Epithelial cell of esophagus (primary cell): ENCODE measurements at regions not wholly inside any gene's neighbourhood (a gene's known extent, or its start where the extent isn't known, plus 50 kb on each side); places are given as distances from the start of the nearest gene placed in this dataset.

Experiments
- DNase-seq: peaks from one replicate; pipeline ENCODE4 v3.0.0; 2010; ENCODE audit warnings: low read depth
- H3K4me3 ChIP-seq: 2 replicates; pipeline ENCODE4 v1.5.1; 2011; ENCODE audit warnings: mild to moderate bottlenecking, low read length, control low read depth
- TF ChIP-seq, protein P1 (sequence below): IDR thresholded peaks from 2 replicates; pipeline ENCODE4 v1.5.1; 2011; ENCODE audit warnings: low read depth, mild to moderate bottlenecking, low read length, control low read depth, inconsistent platforms; ENCODE audit not compliant: insufficient read depth; ENCODE audit errors: missing control alignments

DNA sequence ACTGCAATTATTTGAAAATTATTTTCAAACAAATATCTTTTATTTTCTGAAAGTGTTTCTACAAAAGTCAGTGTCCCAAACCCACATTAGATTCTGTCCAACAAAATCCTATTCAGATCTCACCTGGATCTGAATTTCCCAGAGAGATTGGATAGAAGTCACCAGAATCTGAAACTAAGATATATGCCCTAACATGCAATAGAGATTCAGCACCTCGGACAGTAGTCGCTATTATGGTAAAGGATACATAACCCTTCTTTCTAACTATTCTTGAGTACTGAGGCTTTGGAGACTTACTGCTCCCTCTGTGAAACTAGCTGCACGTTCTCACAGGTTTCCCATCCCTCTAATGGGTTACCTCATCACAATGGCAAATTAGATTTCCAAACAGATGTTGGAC lies 151.4 kb downstream of the ID4 start:
- peak; percentile 60 for DNase-seq
- TF ChIP-seq, protein P1, sequence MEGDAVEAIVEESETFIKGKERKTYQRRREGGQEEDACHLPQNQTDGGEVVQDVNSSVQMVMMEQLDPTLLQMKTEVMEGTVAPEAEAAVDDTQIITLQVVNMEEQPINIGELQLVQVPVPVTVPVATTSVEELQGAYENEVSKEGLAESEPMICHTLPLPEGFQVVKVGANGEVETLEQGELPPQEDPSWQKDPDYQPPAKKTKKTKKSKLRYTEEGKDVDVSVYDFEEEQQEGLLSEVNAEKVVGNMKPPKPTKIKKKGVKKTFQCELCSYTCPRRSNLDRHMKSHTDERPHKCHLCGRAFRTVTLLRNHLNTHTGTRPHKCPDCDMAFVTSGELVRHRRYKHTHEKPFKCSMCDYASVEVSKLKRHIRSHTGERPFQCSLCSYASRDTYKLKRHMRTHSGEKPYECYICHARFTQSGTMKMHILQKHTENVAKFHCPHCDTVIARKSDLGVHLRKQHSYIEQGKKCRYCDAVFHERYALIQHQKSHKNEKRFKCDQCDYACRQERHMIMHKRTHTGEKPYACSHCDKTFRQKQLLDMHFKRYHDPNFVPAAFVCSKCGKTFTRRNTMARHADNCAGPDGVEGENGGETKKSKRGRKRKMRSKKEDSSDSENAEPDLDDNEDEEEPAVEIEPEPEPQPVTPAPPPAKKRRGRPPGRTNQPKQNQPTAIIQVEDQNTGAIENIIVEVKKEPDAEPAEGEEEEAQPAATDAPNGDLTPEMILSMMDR: no peak
- no peak overlapping the region for H3K4me3 ChIP-seq

DNA sequence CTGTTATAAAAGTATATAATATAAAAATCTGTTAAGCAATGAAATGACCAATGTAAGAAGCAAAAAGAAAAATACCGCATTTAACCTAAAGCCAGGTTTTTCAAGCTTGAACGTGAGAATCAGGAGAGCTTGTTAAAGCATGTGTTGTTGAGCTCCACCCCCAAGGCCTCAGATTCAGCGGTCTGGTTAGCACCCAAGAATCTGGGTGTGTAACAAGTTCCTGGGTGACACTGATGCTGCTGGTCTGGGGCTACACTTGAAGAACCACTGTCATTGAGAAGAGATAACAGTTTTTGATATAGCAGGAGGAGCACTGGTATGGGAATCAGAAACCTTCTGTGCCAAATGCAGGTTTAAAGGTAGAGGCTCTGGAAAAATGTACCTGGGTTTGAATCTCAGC lies 154.0 kb downstream of the ID4 start:
- DNase-seq: peak; percentile 16
- no peak overlapping the region for H3K4me3 ChIP-seq
- TF ChIP-seq, protein P1: no peak

DNA sequence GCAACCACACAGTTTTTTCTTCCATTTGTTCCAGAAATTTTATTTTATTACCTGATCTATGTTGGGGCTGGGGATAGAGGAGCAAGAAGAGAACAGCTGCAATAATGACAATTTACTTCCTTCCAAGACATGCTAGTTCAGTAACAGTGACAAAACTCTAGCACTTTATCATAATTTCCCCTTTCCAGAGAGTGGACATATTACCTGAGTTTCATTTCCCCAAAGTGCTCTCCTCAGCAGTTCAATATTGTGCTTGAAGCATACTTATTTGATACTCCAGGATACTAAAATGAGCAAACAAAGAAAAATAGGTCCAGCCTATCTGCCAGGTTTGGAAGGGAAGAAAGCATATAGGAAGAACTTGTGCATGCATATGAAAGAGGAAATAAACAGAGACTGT lies 157.7 kb downstream of the ID4 start:
- H3K4me3 ChIP-seq: no peak overlapping the region
- DNase-seq: no peak

DNA sequence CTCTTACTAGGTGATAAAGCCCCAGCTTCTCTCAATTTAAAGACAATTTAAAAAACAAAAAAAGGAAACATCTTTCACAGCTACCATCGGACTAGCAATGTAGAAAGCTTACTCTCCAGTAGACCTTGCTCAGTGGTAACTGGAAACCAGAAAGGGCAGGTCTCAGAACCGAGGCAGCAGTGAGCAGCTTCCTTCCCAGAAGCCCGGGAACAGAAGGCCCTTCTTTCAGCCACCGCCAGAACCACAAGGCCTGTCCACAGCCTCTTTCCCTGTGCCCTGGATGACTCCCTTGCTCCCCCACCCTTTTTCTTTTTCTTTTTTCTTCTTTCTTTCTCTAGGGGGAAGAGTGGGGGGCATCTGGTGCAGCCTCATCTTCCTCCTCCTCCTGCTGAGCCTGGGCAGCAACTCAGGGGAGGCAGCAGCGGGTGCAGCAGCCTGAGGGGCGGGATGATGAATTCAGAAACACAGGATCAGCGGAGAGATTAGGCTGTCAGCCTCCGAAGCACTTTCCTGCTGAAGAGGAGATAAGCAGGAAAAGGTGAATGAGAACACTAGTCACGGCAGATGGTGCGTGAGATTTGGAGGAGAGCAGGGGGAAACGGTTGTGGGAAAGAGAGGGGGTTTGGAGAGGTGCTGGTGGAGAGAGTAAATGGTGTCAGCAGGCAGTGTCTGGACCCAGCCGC lies 158.5 kb downstream of the ID4 start:
- TF ChIP-seq, protein P1: no peak
- no peak for DNase-seq
- no peak overlapping the region for H3K4me3 ChIP-seq

More for the DNA sequence above, 157.7 kb downstream of the ID4 start:
- TF ChIP-seq, protein P1: no peak

DNA sequence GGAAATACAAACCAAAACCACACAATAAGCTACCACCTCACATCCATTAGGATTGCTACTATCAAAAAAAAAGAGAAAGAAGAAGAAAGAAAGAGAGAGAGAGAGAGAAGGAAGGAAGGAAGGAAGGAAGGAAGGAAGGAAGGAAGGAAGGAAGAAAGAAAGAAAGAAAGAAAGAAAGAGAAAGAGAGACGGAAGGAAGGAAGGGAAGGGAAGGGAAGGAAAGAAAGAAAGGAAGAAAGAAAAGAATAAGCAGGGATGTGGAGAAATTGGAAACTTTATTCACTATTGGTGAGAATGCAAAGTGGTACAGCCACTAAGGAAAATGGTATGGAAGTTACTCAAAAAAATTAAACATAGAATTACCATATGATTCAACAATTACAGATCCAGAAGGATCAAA lies 159.9 kb downstream of the ID4 start:
- TF ChIP-seq, protein P1: no peak
- no peak overlapping the region for H3K4me3 ChIP-seq
- DNase-seq: no peak

DNA sequence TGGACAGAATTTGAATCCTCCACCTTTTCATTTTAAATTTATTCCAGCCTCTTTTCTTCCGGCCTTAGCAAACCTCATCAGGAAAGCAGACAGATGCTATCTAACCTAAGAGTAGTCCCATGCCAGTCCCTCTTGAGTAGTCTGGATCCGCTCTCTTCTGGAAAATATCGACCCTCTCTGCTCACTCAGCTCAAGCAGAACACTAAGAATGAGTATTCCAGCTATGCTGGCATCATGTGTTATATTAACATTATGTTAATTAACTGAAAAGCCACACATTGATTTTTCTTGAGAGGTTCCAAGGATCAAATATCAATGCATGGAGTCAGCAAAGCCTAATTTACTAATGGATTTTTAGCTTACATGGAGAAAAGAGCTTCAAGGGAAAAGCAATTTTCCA lies 161.4 kb downstream of the ID4 start:
- no peak for DNase-seq
- no peak overlapping the region for H3K4me3 ChIP-seq
- TF ChIP-seq, protein P1: no peak

DNA sequence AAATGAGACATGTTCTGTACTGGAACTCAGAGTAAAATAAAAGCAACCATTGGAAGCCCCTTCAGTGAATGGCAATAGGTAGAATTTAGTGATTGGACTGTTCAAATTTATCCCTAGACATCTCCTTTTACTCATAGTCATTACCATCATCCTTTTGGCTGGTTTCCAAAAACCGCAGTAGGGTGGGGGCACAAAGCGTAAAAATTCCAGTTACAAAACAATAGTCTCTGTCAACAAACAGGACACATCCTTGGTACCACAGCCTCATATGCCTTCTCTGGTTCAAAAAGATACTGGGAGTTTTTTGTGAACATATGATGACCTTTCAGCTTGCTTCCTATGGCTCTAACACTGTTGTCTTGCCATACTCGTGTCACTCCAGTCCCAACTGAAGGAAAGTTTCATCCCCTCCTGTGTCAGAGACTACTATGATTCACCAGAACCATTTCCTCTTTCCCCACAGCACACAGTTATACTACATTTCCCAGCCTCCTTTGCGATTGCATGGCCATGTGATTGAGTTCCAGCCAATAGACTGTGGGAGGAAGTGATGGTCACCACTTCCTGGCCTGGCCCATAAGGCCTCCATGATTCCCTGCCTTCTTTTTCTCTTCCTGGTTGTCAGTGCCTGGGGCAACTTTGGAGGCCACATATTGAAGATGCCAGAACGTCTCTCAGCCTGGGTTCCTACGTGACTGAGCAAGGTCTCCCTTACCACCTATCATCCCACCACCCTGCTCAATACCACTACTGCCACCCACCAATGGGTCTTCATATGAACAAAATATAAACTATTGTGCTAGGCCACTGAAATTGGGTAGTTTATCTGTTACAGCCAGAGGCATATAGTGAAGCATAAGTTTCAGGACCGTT lies 162.4 kb downstream of the ID4 start:
- H3K4me3 ChIP-seq: no peak overlapping the region
- TF ChIP-seq, protein P1: no peak
- peak; percentile 77 for DNase-seq
